ENCODE measurements at regions not wholly inside any gene's neighbourhood (a gene's known extent, or its start where the extent isn't known, plus 50 kb on each side); places are given as distances from the start of the nearest gene placed in this dataset.
"Not testable (repeated sequence)": the region's sequence is repeated elsewhere in the genome, so short reads cannot be mapped to it uniquely, and the experiment has no call there.

DNA sequence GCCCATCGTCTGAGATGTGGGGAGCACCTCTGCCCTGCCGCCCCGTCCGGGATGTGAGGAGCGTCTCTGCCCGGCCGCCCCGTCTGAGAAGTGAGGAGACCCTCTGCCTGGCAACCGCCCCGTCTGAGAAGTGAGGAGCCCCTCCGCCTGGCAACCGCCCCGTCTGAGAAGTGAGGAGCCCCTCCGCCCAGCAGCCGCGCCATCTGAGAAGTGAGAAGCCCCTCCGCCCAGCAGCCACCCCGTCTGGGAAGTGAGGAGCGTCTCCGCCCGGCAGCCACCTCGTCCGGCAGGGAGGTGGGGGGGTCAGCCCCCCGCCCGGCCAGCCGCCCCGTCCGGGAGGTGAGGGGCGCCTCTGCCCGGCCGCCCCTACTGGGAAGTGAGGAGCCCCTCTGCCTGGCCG, 267.2 kb downstream of the MEF2C start:
- DNase-seq, result not testable (repeated sequence)

DNA sequence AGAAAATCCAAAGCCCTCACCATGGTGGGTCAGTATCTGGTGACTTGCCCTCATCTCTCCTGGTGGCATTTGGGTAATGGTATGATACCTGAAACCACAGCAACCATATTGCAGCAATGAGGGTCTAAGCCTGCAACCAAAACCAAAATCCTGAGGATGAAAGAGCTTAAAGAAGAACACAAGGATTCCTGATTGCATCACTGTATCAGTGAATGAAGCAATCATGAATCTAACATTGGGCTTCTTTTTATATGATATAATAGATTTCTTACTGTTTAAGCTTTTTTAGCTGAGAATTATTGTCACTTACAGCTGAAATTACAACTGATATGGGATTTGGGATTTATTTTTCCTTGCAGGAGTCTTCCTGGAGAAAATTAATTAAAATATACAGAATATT, 269.9 kb downstream of the MEF2C start:
- DNase-seq, result no peak

DNA sequence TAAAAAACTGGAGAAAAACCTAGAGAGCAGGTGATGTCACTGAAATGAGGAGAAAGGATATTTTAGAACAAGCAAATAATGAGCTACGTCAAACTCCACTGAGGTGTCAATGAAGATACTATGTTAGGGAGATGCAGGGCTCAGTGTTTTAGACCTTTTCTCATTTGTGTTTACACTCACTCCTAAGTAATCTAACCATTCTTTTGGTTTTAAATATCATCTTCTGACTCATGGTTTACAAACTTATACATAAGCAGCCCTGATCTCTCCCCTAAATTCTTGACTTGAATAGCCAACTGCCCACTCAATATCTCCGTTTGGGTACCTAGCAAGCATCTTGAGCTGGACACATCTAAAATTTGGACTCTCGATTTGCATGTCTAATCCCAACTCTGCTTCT, 272.4 kb downstream of the MEF2C start:
- no peak for DNase-seq

DNA sequence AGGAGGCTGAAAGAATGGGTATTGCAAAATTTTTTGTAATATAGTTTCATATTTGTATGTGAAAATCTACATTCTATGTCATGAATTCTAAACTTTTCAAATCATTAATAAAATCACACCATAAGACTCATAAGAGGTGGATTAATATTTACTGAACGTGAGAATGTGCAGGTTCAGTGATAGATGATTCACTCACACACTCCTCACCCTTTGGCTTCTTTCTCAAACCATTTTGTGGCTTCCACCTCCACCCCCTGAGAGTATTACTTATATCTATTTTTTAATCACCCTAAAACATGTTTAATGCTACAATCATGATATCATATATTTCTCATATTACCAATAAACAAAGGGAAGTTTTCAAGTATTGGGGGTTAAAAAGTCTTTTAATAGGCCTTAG, 275.5 kb downstream of the MEF2C start:
- no peak for DNase-seq

DNA sequence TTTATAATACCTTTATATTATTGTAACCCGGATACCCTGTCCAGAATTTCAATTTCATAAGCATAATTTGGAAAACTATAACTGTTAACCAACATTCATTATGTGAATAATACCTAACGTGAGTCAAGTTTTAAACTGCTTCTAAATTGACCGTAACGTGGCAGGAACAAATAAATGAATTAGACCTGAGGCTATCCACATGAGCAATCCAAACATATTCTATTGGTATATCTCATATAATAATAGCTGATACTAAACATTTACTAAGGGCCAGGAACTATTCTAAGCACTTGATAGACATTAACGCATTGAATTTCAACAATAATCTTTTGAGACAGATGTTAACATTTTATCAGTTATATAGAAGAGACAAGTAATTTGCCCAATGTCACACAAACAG, 276.4 kb downstream of the MEF2C start:
- DNase-seq, result no peak

DNA sequence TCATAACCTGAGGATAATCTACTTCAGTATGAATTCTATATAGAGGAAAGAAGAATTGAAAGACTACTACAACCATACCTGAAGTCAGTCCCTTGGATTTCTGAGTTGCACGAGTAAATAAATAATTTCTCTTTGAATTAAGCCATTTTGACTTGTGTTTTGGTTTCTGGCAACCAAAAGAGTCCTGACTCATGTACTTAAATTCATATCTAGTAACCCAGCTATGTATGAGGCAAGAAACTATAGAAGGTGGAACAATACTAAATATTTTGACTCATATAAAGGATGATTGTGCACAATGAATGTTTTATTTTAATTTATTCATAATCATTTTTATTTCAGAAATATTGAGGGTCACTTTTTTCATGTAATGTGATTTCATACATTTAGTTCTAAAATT, 276.8 kb downstream of the MEF2C start:
- DNase-seq, result no peak

DNA sequence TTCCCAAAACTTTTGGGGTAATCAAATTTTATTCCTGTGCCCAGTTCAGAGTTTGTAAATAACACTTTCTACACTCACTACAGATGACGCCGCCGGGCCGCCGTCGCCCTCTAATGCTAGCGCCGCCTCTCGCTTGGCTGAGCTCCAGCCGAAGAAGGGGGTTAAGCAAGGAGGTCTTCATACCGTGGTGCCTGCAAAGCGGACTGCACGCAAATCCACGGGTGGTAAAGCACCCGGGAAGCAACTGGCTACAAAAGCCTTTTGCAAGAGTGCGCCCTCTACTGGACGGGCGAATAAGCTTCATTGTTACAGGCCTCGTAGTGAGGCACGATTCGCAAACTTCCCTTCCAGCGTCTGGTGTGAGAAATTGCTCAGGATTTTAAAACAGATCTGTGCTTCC, 280.4 kb downstream of the MEF2C start:
- DNase-seq, result no peak

DNA sequence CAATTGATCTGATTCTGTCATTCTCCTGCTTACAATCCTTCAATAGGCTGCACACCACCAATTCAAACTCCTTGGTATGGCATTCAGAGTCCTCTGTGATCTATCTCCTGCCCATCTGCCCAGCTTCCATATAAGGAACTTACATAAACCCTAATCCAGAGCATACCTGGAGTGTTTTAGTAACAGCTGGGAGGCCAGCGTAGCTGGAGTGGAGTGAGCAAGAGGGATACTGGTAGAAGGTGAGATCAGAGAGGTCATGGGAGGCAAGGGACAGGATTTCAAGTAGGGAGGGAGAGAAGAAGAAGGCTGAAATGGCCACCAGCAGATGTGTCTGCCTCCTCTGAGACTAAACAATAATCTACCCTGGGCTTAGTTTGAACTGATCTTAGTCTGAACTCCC, 288.5 kb downstream of the MEF2C start:
- DNase-seq, result no peak

DNA sequence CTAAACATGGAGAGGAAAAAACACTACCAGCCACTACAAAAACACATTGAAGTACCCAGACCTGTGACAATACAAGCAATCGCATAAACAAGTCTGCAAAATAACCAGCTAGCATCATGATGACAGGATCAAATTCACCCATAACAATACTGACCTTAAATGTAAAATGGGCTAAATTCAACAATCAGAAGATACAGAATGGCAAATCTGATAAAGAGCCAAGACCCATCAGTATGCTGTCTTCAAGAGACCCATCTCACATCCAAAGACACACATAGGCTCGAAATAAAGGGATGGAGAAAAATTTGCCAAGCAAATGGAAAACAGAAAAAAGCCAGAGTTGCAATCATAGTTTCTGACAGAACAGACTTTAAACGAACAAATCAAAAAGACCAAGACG, 294.4 kb downstream of the MEF2C start:
- no peak for DNase-seq

DNA sequence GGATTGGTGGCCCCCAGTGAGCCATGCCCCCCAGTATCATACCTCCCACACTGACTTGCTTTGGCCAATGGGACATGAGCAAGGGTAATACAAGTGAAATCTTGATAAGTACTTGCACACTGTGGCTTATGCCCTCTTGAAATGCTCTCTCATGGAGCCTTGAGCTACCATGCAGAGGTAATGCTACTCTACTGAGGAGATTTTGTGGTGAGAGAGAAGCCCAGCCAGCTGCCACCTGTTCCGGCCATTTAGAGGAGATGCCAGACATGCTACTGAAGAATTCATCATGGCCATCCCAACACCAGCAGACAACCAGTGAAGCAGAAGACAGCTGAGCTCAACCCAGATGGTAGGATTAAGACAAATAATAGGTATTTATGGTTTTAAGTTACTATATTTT, 299.5 kb downstream of the MEF2C start:
- DNase-seq, result no peak

DNA sequence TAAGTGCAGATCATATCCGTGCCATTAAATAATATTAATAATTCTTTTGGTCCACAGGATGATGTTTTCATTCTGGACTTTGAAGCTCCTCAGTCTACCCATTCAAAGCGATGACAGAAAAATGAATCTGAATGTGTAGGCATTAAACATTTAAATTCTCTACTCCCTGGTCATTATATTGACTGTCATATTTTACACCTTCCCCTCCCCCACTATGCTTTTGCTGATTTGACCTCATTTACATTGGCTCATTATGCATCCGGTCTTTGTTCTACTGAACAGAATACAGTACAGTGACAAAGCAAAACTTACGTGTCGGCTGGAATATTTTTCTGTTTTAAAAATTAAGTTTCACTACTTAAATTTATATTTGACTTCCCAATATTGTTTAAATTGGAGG, 289.7 kb upstream of the TMEM161B start:
- no peak for DNase-seq

DNA sequence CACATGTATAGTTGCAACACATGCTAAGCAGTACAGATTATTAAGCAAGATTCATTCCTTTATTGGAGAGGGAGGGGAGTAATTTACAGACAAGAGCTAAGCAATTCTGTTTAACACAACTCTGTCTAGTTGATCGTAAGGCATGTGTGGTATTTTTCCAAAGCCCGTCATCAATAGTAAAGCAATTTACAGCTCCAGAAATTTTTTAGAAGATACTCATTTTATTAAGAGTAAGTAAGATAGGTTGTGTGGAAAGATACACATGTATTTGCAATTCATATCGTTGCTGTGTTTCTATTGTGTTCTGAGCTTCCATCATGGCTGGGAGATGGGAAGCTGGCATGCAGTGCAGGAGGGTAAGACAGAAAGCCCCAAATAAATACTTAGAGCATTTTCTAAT, 289.2 kb upstream of the TMEM161B start:
- DNase-seq, result no peak

DNA sequence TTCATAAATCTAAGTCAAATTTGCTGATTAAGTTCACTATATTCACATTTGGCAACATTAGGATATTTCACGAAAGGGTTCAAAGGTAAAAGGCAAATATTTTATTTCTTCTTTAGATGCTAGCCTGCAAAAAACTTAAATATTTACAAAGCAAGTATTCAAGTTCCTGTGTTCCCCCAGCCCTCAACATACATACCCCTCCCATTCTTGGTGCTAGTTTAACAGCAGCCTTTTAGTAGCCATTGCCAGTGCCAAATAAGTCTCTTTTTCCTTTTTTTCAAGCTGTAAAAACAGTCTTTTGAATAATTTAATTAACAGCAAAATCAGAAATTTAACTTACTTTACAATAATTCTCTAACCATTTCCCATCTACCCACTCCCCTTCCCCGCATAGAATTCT, 288.5 kb upstream of the TMEM161B start:
- no peak for DNase-seq

DNA sequence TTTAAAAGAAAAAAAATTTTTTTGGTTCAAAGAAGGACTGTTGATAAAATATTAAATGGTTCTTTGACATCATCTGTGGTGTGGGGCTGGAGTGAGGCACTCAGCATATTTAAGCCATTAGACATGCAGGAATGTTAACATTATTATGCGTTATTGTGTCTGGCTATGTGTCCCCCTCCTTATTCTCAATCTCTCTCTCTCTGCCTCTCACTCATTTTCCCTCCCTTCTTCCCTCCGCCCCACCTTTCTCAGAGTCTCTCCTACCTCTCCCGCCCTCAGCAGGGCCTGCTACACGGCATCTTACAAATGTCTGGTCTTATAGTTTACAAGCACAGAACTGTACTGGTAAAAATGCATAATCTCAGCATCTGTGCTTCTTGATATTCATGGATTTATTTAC, 287.8 kb upstream of the TMEM161B start:
- no peak for DNase-seq

DNA sequence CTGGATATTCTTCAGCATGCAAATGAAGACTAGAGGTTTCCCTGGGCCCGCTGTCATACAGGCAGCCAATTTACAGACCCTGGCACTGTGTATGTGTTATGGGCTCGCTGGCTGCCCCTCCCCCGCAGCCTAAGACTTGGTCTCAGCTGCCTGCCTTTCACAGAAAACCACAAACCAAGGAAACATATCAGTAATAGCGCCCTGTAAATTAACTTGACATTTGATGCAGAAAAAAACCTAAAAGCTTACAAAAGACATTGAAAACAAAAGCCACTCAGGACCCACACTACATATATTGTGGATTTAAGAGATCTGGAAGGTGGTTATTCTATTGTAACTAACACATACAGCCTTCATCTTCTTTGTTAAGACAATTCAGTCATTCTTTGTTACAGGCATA, 287.0 kb upstream of the TMEM161B start:
- DNase-seq, result no peak

DNA sequence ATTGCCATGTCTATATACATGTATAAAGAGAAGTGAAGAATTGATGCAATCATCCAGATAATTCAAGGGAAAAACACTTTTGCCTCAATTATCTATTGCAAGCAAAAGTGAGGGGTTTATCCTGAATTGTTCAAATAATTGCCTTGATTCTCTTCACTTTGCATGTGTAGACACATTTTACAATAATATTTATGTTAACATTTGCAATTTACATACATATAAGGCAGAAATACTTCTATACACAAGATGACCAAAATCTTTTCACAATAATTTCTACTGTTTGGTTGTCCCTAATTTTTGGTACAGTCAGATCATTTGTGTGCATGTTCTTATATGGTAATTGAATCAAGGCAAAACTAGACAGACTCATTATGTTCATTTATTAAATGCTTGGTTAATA, 285.3 kb upstream of the TMEM161B start:
- no peak for DNase-seq

DNA sequence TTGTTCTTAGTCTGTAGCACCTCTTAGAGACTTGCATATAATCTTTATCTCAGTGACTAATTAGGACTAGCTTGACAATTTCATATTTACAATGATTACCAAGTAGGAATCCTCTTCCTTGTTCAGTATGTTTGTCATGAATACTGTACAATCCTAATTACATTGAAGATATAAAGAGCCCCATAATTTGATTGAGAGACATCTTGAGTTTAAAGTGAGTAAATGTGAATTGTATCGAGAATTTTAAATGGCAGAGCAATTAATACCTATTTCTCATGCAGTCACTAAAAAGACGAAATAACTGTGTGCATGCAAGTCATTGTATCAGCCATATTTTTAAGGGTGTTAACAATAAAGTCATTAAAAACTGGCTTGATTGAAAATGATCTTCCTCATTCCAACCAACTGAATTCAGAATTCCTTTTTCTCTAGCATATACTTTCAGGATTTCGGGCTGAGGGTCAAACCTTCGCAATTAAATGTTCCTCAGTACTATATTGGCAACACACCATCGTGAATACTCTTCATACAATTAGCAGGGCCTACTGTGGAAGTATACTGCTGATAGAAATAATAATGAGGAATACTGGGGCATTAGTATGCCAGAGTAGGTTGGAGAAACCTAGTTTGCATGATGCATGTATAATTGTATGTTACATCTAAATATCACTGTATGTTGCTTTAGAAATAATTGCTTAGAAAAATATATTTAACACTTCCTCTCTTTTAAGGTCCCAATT, 284.7 kb upstream of the TMEM161B start:
- no peak for DNase-seq

DNA sequence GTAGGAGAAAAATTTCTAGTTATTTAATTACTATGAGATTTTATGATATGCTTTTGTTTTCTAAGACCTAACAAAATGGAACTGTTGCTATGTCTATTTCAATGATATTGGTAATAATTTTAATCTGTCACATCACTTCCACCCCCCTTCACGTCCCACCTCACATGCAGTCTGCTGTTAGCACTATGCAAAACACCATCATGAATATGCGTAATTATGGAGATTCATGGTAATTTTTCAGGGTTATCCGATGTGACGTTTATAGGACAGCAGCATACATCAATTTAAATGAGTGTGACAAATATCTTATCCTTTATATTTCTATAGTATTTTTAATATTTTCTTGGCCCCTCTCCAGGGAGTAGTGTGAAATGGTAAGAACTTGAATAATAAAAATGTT, 283.8 kb upstream of the TMEM161B start:
- no peak for DNase-seq

DNA sequence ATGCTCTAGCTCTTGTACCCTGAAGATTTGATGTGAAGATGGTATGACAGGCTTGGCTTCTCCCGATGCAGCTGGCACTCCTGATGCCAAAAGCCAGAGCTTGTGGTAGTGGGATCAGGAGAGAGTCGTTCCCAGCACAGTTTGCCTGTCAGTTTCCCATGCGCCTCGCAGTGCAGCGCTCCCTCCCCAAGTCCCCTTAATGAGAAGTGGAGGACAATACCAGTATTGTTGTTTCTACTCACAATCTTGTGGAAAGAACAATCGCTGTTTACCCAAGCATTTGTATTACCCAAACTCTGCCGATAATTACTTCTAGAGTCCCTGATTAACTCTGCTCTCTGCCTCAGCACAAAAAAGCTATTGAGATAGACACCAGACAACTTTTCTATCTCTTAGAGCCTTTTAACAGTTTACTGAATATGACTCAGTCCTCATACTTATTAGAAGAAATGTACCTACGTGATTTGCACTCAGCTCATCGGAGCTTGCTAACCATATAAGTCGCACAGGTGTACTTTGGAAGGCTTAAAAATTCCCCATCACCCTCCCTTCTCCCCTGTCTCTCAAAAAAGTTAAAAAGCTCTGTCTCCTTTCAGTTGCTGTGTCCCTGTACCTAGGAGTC, 283.2 kb upstream of the TMEM161B start:
- DNase-seq, result no peak

DNA sequence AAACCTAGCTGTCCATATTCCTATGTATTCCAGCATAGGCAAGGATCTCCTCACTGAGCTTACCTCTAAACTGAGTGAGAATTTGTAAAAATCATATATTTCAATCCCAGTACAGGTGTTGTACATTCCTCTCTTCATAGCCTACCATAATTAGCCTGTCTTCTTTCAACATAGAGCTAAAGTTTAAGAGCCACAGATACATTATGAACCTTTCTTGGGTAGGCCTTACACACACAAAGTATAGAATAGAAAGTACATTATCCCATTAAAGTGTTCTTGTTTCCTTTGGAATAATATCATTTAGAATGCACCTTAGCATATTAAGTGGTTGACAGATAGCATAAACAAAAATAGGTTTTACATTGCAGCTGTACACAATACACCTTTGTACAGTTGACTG, 282.1 kb upstream of the TMEM161B start:
- no peak for DNase-seq

DNA sequence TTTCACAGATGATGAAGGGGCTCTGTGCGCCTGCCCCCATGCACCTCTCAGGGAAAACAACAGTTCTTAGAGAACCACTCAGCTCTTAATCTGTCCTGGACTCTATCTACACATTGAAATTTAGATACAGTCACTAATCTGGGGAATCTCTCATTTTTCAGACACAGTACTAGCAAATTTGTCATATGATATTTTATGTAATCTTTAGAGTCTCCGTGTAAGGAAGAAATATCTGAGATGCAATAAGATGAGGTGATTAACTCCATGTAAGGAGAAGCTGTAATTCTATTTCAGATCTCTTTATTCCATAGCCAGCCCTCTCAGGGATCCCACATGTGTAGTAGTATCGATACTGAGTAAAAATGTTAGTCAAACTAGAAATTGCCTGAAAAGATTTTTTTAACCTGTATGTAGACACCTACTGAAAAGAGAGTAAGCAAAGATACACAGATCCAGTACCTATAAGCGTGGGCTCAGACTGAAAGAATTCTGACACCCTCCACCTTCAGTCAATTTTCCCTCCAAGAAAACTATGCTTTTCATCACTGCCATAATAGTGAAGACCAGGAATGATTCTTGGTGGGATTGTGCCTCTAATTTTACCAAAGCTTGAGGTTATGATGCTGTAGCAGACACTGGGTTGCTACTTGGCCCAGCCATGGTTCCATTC, 279.6 kb upstream of the TMEM161B start:
- DNase-seq, result no peak

DNA sequence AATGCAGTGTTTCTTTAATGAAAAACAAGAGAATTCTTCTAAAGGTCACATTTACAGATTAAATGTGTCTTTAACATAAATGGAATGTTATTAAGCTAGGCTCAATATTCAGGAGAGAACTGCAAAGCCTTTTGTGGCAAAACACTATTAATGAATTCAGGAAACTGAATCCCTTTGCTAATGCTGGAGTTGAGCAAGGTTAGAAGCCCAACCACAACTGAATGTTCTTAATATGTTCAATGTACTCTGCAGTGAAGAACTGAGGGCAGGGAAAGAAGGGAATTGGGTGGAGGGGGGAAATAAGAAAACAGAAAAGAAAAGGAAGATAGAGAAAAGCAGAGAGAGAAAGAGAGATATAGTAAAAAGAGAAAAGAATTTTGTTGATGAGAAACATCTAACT, 276.7 kb upstream of the TMEM161B start:
- DNase-seq, result no peak

DNA sequence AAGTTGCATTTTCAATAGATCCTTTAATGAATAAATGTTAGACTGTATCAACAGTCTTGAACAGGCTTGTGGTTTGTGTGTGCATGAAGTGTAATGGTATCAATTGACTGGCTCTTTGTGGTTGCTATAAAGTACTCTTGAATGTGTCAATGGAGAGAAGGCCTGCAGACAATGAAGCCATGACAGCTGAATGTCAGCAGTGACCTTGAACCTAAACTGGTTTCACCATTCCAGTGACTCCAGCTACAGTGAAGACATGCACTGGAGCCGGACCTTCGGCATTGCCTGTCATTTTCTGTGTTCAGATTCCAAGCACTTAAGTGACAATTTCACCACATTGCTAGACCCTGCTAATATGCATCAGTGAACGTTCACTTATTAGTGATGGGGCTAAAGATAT, 276.0 kb upstream of the TMEM161B start:
- no peak for DNase-seq

DNA sequence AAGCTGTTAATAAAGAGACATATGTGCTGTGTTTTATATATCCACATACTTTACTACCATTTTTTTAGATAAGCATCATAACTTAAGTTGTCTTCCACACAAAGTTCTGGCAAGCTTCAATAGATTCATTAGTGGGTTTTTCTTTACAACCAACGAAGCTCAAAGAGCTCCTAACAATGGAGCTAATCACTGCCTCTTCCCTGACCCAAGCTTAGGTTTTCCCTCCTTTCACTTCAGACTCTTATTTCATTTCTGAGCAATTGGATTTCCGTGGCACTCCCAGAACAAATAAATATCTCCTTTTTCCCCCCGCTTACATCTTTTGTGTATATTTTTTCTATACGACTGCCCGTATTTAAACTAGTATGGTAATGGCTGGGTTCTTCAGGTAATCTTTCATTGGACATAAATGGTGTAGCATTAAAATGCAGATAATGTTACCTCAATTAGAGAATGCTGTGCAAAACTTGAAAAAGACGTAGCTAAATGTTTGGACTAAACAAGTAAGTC, 275.5 kb upstream of the TMEM161B start:
- no peak for DNase-seq

All from occipital lobe (tissue), 1 donor.